ENCODE measurements at regions not wholly inside any gene's neighbourhood (a gene's known extent, or its start where the extent isn't known, plus 50 kb on each side); places are given as distances from the start of the nearest gene placed in this dataset.
A peak's percentile ranks its signal among the peaks of the same experiment; 100 is the strongest.

GRCh38 chr6:105806486-105806920 is 279.6 kb upstream of the PRDM1 start:
- no peak for ATAC-seq (ENCODE audit: poor library complexity)
- intact Hi-C loops (cut with DNase I, micrococcal nuclease) = no loop called here
- CTCF ChIA-PET = no interaction called here

GRCh38 chr6:105805501-105806023 is 280.6 kb upstream of the PRDM1 start:
- no peak overlapping the region for H3K4me3 ChIP-seq (ENCODE audit: low read length)
- Mint-ChIP-seq H3K27ac (no peak overlapping the region), H3K4me1 (ENCODE audit: low read depth) (peaks cover 19% of the 10 kb centered on the region), H3K4me3 (no peak overlapping the region), H3K9me3 (no peaks in the 10 kb centered on the region), H3K36me3 (ENCODE audit: low read depth) (no peaks in the 10 kb centered on the region), H3K27me3 (no peaks in the 10 kb centered on the region)
- intact Hi-C loops (cut with DNase I, micrococcal nuclease) = no loop called here
- H3K36me3 ChIP-seq (ENCODE audit: insufficient read depth, low read length) = no peaks in the 10 kb centered on the region
- TF ChIP-seq CTCF (IDR thresholded peaks at IDR 0.05) = no peak
- H3K27me3 ChIP-seq (ENCODE audit: control insufficient read depth in 1 of 2, insufficient read depth in 2 of 2, low read length in 2 of 2) = no peaks in the 10 kb centered on the region
- H3K27ac ChIP-seq (ENCODE audit: low read depth in 1 of 2, low read length in 2 of 2) = no peak overlapping the region
- CTCF ChIA-PET = no interaction called here
- no peaks in the 10 kb centered on the region for H3K9me3 ChIP-seq (ENCODE audit: control insufficient read depth in 1 of 2, insufficient read depth in 1 of 2, low read length in 2 of 2)
- peaks cover 19% of the 10 kb centered on the region for H3K4me1 ChIP-seq (ENCODE audit: insufficient read depth, low read length)
- ATAC-seq (ENCODE audit: poor library complexity) (no peak), DNase-seq (peak in 1 of 14 experiments; percentile 30)
- POLR2A ChIA-PET = no interaction called here

More at GRCh38 chr6:105806486-105806920, 279.6 kb upstream of the PRDM1 start:
- Mint-ChIP-seq H3K4me1 (ENCODE audit: low read depth) (peaks cover 23% of the 10 kb centered on the region), H3K9me3 (no peaks in the 10 kb centered on the region), H3K27me3 (no peaks in the 10 kb centered on the region), H3K4me3 (no peak overlapping the region), H3K36me3 (ENCODE audit: low read depth) (no peaks in the 10 kb centered on the region), H3K27ac (no peak overlapping the region)
- Histone ChIP-seq H3K36me3 (ENCODE audit: insufficient read depth, low read length) (no peaks in the 10 kb centered on the region), H3K27ac (ENCODE audit: low read depth in 1 of 2, low read length in 2 of 2) (no peak overlapping the region), H3K4me1 (ENCODE audit: insufficient read depth, low read length) (peaks cover 25% of the 10 kb centered on the region), H3K27me3 (ENCODE audit: control insufficient read depth in 1 of 2, insufficient read depth in 2 of 2, low read length in 2 of 2) (no peaks in the 10 kb centered on the region), H3K9me3 (ENCODE audit: control insufficient read depth in 1 of 2, insufficient read depth in 1 of 2, low read length in 2 of 2) (no peaks in the 10 kb centered on the region), H3K4me3 (ENCODE audit: low read length) (no peak overlapping the region)
- no peak for DNase-seq
- TF ChIP-seq CTCF (IDR thresholded peaks at IDR 0.05) = no peak
- POLR2A ChIA-PET = no interaction called here

GRCh38 chr6:105804424-105804823 is 281.7 kb upstream of the PRDM1 start:
- Histone ChIP-seq H3K4me3 (ENCODE audit: low read length) (no peak overlapping the region), H3K27me3 (ENCODE audit: control insufficient read depth in 1 of 2, insufficient read depth in 2 of 2, low read length in 2 of 2) (no peaks in the 10 kb centered on the region), H3K4me1 (ENCODE audit: insufficient read depth, low read length) (peaks cover 10% of the 10 kb centered on the region), H3K9me3 (ENCODE audit: control insufficient read depth in 1 of 2, insufficient read depth in 1 of 2, low read length in 2 of 2) (no peaks in the 10 kb centered on the region), H3K27ac (ENCODE audit: low read depth in 1 of 2, low read length in 2 of 2) (no peak overlapping the region), H3K36me3 (ENCODE audit: insufficient read depth, low read length) (no peaks in the 10 kb centered on the region)
- no peak overlapping the region for H3K4me3 Mint-ChIP-seq
- ATAC-seq (ENCODE audit: poor library complexity) (no peak), DNase-seq (no peak)
- H3K27me3 Mint-ChIP-seq = no peaks in the 10 kb centered on the region
- H3K27ac Mint-ChIP-seq = no peak overlapping the region
- H3K4me1 Mint-ChIP-seq (ENCODE audit: low read depth) = peaks cover 7% of the 10 kb centered on the region
- no peaks in the 10 kb centered on the region for H3K36me3 Mint-ChIP-seq (ENCODE audit: low read depth)
- TF ChIP-seq CTCF (IDR thresholded peaks at IDR 0.05) = no peak
- intact Hi-C loops (cut with DNase I, micrococcal nuclease) = no loop called here
- ChIA-PET CTCF (no interaction called here), POLR2A (no interaction called here)
- H3K9me3 Mint-ChIP-seq = no peaks in the 10 kb centered on the region
